ENCODE measurements at regions not wholly inside any gene's neighbourhood (a gene's known extent, or its start where the extent isn't known, plus 50 kb on each side); places are given as distances from the start of the nearest gene placed in this dataset.

DNA sequence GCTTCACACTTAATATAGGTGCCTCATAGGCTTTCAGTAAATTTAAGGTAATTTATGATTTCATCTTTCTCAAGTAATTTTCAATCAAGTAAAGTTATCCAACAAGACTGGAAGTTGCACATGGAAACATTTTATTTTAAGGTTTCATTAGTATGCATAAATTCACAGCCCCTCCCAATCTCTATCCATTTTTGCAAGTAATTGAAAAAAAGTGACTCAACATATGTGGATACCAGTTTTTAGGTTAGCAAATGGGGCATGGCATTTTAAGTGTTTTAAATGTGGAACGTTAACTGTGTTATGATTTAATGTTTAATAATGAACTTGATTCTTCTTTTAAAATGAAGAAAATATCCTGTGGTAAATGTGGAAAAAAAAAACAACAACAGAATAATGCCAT is 532.8 kb downstream of the FOXG1 start:
- TF ChIP-seq CTCF (conservative IDR thresholded peaks at IDR 0.05; ENCODE audit: low read depth, low read length) = no peak
- no peak for DNase-seq (ENCODE audit: low read depth)
- no peak overlapping the region for H3K4me3 ChIP-seq (ENCODE audit: low read length)

DNA sequence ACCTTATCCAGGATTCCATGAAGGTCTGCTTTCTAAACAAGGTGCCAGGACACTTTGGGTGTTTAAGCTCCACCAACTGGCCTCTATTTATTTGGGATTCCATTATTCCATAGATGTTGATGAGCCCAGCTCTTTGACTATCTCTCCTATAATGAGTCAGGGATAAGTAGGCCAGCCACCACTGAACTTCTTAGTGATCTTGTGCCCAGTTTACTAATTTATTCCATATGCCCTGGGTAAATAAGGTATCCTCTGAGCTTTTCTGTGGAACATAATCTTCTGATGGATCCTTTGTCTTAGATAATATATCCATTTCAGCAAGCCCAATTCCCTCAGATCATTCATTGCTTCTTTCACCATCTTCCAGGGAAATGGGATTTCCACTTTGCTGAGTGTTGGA is 535.0 kb downstream of the FOXG1 start:
- no peak for DNase-seq (ENCODE audit: low read depth)
- H3K4me3 ChIP-seq (ENCODE audit: low read length) = no peak overlapping the region
- TF ChIP-seq CTCF (conservative IDR thresholded peaks at IDR 0.05; ENCODE audit: low read depth, low read length) = no peak

- H3K4me3 ChIP-seq (ENCODE audit: low read length) = no peak overlapping the region
- DNase-seq (ENCODE audit: low read depth) = no peak
- TF ChIP-seq CTCF (conservative IDR thresholded peaks at IDR 0.05; ENCODE audit: low read depth, low read length) = no peak
Measured at GRCh38 chr14:29310210-29310609, 543.6 kb downstream of the FOXG1 start.

GRCh38 chr14:29310757-29311156 is 544.2 kb downstream of the FOXG1 start:
- no peak for TF ChIP-seq CTCF (conservative IDR thresholded peaks at IDR 0.05; ENCODE audit: low read depth, low read length)
- no peak overlapping the region for H3K4me3 ChIP-seq (ENCODE audit: low read length)
- no peak for DNase-seq (ENCODE audit: low read depth)

- DNase-seq (ENCODE audit: low read depth) = no peak
- H3K4me3 ChIP-seq (ENCODE audit: low read length) = no peak overlapping the region
- no peak for TF ChIP-seq CTCF (conservative IDR thresholded peaks at IDR 0.05; ENCODE audit: low read depth, low read length)
Measured at GRCh38 chr14:29311983-29312382, 545.4 kb downstream of the FOXG1 start.

DNA sequence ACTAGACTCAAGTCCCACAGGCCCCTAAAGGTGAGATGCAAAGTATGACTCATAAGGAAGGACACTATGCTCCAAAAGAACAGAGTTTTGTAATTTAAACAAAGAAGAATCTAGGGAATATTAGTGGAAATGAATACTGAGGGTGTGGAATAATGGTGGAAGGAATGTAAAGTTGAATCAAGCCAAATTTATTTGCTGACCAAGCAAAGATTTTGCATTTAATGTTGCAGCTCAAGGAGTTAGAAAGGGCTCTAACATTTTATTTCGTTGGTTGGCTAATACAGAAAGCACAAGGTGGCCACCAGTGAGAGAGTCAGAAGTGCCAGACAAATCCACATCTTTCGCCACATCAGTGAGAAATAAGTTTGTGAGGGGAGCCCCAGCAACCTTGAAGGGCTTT is 550.3 kb downstream of the FOXG1 start:
- no peak for TF ChIP-seq CTCF (conservative IDR thresholded peaks at IDR 0.05; ENCODE audit: low read depth, low read length)
- no peak overlapping the region for H3K4me3 ChIP-seq (ENCODE audit: low read length)
- no peak for DNase-seq (ENCODE audit: low read depth)

- no peak for TF ChIP-seq CTCF (conservative IDR thresholded peaks at IDR 0.05; ENCODE audit: low read depth, low read length)
- DNase-seq (ENCODE audit: low read depth) = no peak
- no peak overlapping the region for H3K4me3 ChIP-seq (ENCODE audit: low read length)
Measured at GRCh38 chr14:29317423-29317822, 550.8 kb downstream of the FOXG1 start.

All from retinal pigment epithelial cell (primary cell).